HCT116 (cell line): ENCODE measurements at regions not wholly inside any gene's neighbourhood (a gene's known extent, or its start where the extent isn't known, plus 50 kb on each side); places are given as distances from the start of the nearest gene placed in this dataset.
"Not testable (repeated sequence)": the region's sequence is repeated elsewhere in the genome, so short reads cannot be mapped to it uniquely, and the experiment has no call there.

Experiments
- ATAC-seq: fragments of 200-7000 bp; cut with Tn5 transposase; 2 replicates; pipeline ENCODE4 v1.9.1; 2020; ENCODE audit warnings: mild to moderate bottlenecking, moderate library complexity
- BruUV-seq: library from RNA; stranded (reverse); fragments of 400-500 nt; replicated peaks from 2 replicates; lab custom pipeline; 2021; lab: Mats Ljungman, UMichigan
- CTCF ChIA-PET: fragments of 300-600 bp; sonication (Branson Sonifier 250); formaldehyde crosslinking; loops from one replicate; lab custom pipeline; 2021; ENCODE audit warnings: antibody characterized with exemption; lab: Charles Lee
- POLR2A ChIA-PET: fragments of 300-600, 350-600 bp; sonication (Branson Sonifier 250); formaldehyde crosslinking; loops from one replicate; lab custom pipeline; 2021; ENCODE audit warnings: antibody characterized with exemption; lab: Charles Lee
- RAD21 ChIA-PET, 2 experiments: fragments of 300-600 bp; sonication (Branson Sonifier 250); formaldehyde crosslinking; loops; one replicate each; lab custom pipeline; 2023; ENCODE audit warnings: low total read pairs in 2 of 2; ENCODE audit not compliant: uncharacterized antibody in 2 of 2, unreplicated experiment in 2 of 2, low non-redundant PET in 1 of 2; lab: Charles Lee
- DNase-seq: peaks from one replicate; pipeline ENCODE4 v3.0.0-alpha.2; 2010; ENCODE audit warnings: low read depth, low spot score
- H2AFZ ChIP-seq: fragments of 200-600 bp; shearing (Covaris generic), sonication (generic); 2 replicates; pipeline ENCODE4 v1.6.1; 2017; ENCODE audit warnings: low read depth, mixed run types, mixed read lengths, antibody characterized with exemption, low read length; ENCODE audit not compliant: poor library complexity, severe bottlenecking
- H3K27ac ChIP-seq: 2 replicates; pipeline ENCODE4 v1.5.1; 2012; ENCODE audit warnings: low read depth, low read length
- H3K27me3 ChIP-seq: fragments of 200-600 bp; sonication (generic); 2 replicates; pipeline ENCODE4 v1.6.1; 2016; ENCODE audit warnings: mixed run types, low read length, mixed read lengths; ENCODE audit not compliant: insufficient read depth
- H3K36me3 ChIP-seq, 2 experiments: fragments of 200-500 bp in 1 of 2; fragments of 200-600 bp in 1 of 2; sonication (Bioruptor generic) in 1 of 2; sonication (generic) in 1 of 2; 2 replicates each; pipeline versions ENCODE4 v1.5.1 to v1.6.1; 2014 to 2016; ENCODE audit warnings: low read length in 2 of 2, inconsistent platforms in 1 of 2, mixed read lengths in 1 of 2, mixed run types in 1 of 2; ENCODE audit not compliant: insufficient read depth in 2 of 2, control insufficient read depth in 1 of 2
- H3K4me1 ChIP-seq, 2 experiments: fragments of 200-600 bp in 1 of 2; sonication (generic) in 1 of 2; 2 replicates each; pipeline versions ENCODE4 v1.5.1 to v1.6.1; 2012 to 2017; ENCODE audit warnings: low read length in 2 of 2, inconsistent platforms in 1 of 2, mild to moderate bottlenecking in 1 of 2, mixed read lengths in 1 of 2, mixed run types in 1 of 2, moderate library complexity in 1 of 2; ENCODE audit not compliant: insufficient read depth in 2 of 2, control insufficient read depth in 1 of 2
- H3K4me2 ChIP-seq: fragments of 200-600 bp; sonication (generic); 2 replicates; pipeline ENCODE4 v1.6.1; 2017; ENCODE audit warnings: mixed run types, low read length, mixed read lengths
- H3K4me3 ChIP-seq, 2 experiments: fragments of 200-600 bp in 1 of 2; sonication (generic) in 1 of 2; replicated peaks in 1 of 2; 2 replicates each; pipeline ENCODE4 v1.5.1; 2011 to 2016; ENCODE audit warnings: low read length in 2 of 2, control low read depth in 1 of 2, low read depth in 1 of 2, mild to moderate bottlenecking in 1 of 2, mixed read lengths in 1 of 2, mixed run types in 1 of 2
- H3K79me2 ChIP-seq: fragments of 200-600 bp; sonication (generic); 2 replicates; pipeline ENCODE4 v1.6.1; 2017; ENCODE audit warnings: mild to moderate bottlenecking, mixed run types, low read length, moderate library complexity, mixed read lengths; ENCODE audit not compliant: insufficient read depth
- H3K9ac ChIP-seq: fragments of 200-600 bp; sonication (generic); 2 replicates; pipeline ENCODE4 v1.6.1; 2016; ENCODE audit warnings: low read length, mixed read lengths
- H3K9me2 ChIP-seq: fragments of 200-600 bp; sonication (generic), shearing (Covaris generic); 2 replicates; pipeline ENCODE4 v1.6.1; 2017; ENCODE audit warnings: mixed run types, mild to moderate bottlenecking, moderate library complexity; ENCODE audit not compliant: insufficient read depth
- H3K9me3 ChIP-seq, 2 experiments: fragments of 200-500 bp in 1 of 2; fragments of 200-600 bp in 1 of 2; sonication (Bioruptor generic) in 1 of 2; sonication (generic) in 1 of 2; 2 replicates each; pipeline ENCODE4 v1.6.1; 2014 to 2017; ENCODE audit warnings: low read length in 2 of 2, mixed read lengths in 2 of 2, inconsistent platforms in 1 of 2, low read depth in 1 of 2, mild to moderate bottlenecking in 1 of 2, mixed run types in 1 of 2, moderate library complexity in 1 of 2; ENCODE audit not compliant: control insufficient read depth in 1 of 2, insufficient read depth in 1 of 2
- H4K20me1 ChIP-seq: fragments of 200-600 bp; sonication (generic), shearing (Covaris generic); 2 replicates; pipeline ENCODE4 v1.6.1; 2017; ENCODE audit warnings: mixed run types, mild to moderate bottlenecking, moderate library complexity; ENCODE audit not compliant: insufficient read depth
- JUND ChIP-seq: IDR thresholded peaks from 2 replicates; pipeline ENCODE4 v1.6.1; 2012
- intact Hi-C: fragments of 100-400 bp; cut with micrococcal nuclease; formaldehyde crosslinking; loops from 2 replicates; pipeline ENCODE4 v1.10.0; 2022

- ChIA-PET RAD21 (no interaction called here), POLR2A (no interaction called here), CTCF (no interaction called here)
- TF ChIP-seq JUND: no peak
- Histone ChIP-seq H4K20me1 (no peaks in the 10 kb centered on the region), H3K4me2 (no peak overlapping the region), H3K9ac (no peak overlapping the region), H3K9me2 (no peaks in the 10 kb centered on the region), H3K79me2 (no peaks in the 10 kb centered on the region), H2AFZ (no peak overlapping the region), H3K27me3 (no peaks in the 10 kb centered on the region), H3K9me3 (no peaks in the 10 kb centered on the region; a peak in 1 of 4 replicates), H3K27ac (no peak overlapping the region), H3K36me3 (no peaks in the 10 kb centered on the region), H3K4me3 (no peak overlapping the region), H3K4me1 (no peaks in the 10 kb centered on the region)
- ATAC-seq (no peak), DNase-seq (no peak)
- BruUV-seq: no TSS peak
- intact Hi-C loops: no loop called here
Measured at GRCh38 chr2:35443087-35443486, 912.5 kb upstream of the CRIM1 start.

DNA sequence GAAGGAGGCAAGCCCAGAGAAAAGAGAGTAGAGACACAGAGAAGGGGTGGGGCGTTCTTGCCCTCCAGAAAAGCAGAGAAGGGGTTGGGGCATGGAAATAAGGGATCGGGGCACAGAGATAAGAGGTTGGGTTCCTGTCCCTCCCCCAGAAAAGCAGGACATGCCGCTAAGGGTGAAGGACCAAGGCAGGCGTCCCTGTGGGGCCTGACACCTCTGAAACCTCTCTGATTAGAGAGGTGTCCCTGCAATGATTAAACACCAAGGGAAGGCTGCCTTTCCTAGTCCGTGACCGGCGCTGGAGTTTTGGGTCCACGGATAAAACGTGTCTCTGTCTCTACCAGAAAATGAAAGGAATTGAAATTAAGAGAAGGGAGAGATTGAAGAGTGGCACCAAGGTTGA lies 914.0 kb upstream of the CRIM1 start:
- H3K79me2 ChIP-seq, H4K20me1 ChIP-seq, H3K4me2 ChIP-seq, CTCF ChIA-PET, H3K4me1 ChIP-seq, H3K4me3 ChIP-seq, BruUV-seq, H3K9me2 ChIP-seq, H3K36me3 ChIP-seq, H3K9ac ChIP-seq, H3K27ac ChIP-seq, H2AFZ ChIP-seq, POLR2A ChIA-PET, DNase-seq, H3K9me3 ChIP-seq, RAD21 ChIA-PET, ATAC-seq, H3K27me3 ChIP-seq, intact Hi-C loops: not testable (repeated sequence)

DNA sequence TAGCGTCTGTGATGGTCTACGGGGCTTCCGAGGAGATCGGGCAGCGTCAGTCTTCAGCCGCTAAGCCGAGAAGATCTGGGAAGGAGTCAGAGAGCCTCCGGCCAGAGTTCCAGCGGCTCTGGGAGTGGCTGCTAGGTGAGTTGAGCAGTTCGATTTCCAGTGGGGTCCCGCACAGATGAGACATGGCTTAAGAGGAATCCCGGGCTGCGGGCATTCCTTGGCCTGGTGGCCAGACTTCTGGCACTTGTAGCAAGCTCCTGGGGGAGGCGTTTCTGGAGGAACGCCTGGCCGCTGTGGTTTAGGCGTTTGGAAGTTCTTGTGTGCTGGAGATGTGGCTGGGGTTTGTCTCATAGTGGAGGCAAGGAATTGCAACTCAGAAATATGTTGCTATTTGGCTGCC lies 915.3 kb upstream of the CRIM1 start:
- DNase-seq, H3K9ac ChIP-seq, H3K4me1 ChIP-seq, H3K27ac ChIP-seq, H2AFZ ChIP-seq, H3K36me3 ChIP-seq, H3K4me3 ChIP-seq, H4K20me1 ChIP-seq, CTCF ChIA-PET, H3K27me3 ChIP-seq, H3K9me2 ChIP-seq, BruUV-seq, H3K9me3 ChIP-seq, intact Hi-C loops, RAD21 ChIA-PET, H3K79me2 ChIP-seq, ATAC-seq, POLR2A ChIA-PET, H3K4me2 ChIP-seq: not testable (repeated sequence)

DNA sequence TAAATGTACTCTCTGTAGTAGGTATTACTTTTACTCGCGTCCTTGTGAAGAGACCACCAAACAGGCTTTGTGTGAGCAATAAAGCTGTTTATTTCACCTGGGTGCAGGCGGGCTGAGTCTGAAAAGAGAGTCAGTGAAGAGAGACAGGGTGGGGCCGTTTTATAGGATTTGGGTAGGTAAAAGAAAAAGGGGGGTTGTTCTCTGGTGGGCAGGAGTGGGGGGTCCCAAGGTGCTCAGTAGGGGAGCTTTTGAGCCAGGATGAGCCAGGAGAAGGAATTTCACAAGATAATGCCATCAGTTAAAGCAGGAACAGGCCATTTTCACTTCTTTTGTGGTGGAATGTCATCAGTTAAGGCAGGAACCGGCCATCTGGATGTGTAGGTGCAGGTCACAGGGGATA lies 918.7 kb upstream of the CRIM1 start:
- H3K79me2 ChIP-seq, H3K36me3 ChIP-seq, H3K27ac ChIP-seq, H3K9ac ChIP-seq, H3K9me3 ChIP-seq, CTCF ChIA-PET, H3K27me3 ChIP-seq, H3K4me3 ChIP-seq, H2AFZ ChIP-seq, H3K4me2 ChIP-seq, H4K20me1 ChIP-seq, H3K4me1 ChIP-seq, BruUV-seq, intact Hi-C loops, POLR2A ChIA-PET, H3K9me2 ChIP-seq, ATAC-seq, DNase-seq, RAD21 ChIA-PET: not testable (repeated sequence)
